AML-193 (cell line): ENCODE measurements at regions not wholly inside any gene's neighbourhood (a gene's known extent, or its start where the extent isn't known, plus 50 kb on each side); places are given as distances from the start of the nearest gene placed in this dataset.
"Not testable (repeated sequence)": the region's sequence is repeated elsewhere in the genome, so short reads cannot be mapped to it uniquely, and the experiment has no call there.

Source experiments
- DNase-seq, 2 experiments: peaks; one replicate each; lab custom pipeline; 2025; lab: John Stamatoyannopoulos, UW

DNA sequence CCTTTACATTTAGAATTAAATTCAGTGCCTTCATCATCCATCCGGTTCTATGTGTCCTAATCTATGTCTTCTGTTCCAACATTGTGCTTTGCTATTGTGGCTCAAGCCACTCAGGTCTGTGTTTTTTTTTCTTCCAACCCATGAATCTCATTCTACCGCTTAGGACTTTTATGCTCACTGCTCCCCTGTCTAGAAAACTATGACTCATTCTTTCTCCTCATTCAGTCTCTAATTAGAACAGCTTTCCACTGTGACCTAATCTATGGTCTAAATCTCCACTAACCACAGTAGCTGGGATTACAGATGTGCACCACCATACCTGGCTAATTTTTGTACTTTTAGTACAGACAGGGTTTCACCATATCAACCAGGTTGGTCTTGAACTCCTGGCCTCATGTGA, 418.7 kb downstream of the KCNJ2 start:
- DNase-seq: no peak

GRCh38 chr17:70597774-70598173, 428.4 kb downstream of the KCNJ2 start:
- no peak for DNase-seq

DNA sequence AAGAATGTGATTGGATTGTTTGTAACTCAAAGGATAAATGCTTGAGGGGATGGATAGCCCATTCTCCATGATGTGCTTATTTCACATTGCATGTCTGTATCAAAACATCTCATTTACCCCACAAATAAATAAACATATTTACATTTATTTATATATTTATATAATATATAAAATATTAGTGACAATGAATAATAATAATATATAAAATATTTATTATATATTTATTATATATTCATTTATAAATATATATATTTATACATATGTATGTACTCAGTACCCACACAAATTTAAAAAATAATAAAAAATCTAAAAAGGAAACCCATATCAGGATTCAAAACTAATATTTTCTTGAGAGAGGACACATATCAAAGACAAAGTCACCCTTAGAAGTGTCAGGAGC, 429.9 kb downstream of the KCNJ2 start:
- no peak for DNase-seq

DNA sequence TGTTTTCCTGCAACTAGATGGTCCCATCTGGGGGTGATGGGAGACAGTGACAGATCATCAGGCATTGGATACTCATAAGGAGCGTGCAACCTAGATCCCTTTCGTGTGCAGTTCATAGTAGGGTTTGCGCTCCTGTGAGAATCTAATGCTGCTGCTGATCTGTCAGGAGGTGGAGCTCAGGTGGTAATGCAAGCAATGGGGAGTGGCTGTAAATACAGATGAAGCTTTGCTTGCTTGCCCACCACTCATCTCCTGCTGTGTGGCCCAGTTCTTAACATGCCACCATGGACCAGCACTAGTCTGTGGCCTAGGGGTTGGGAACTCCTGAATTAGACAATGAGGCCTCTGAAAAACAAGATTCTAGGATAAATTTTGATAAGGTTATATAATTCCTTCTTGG, 430.6 kb downstream of the KCNJ2 start:
- DNase-seq: not testable (repeated sequence)

DNA sequence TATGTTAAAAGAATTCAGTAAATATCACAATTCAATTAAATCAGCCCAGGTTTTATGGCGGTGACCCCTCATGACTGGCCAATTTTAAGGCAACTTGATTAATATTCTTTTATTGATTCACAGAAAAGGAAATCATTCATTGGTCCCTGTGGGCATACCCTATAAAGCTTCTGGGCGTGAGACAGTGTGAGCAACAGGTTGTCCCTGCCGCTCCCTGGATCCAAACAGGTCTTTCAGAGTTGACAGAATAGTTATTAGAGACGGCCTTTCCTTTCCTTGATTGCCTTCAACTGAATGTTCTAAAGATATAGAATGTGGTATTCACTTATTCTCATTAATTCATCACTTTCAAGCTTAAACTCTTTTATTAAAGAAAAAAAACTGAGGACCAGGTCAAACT, 433.9 kb downstream of the KCNJ2 start:
- DNase-seq: no peak

GRCh38 chr17:70604854-70605253, 435.5 kb downstream of the KCNJ2 start:
- DNase-seq: no peak

GRCh38 chr17:70606086-70606485, 436.8 kb downstream of the KCNJ2 start:
- no peak for DNase-seq

- no peak for DNase-seq
Observed at GRCh38 chr17:70608193-70608592, 438.9 kb downstream of the KCNJ2 start.

GRCh38 chr17:70608957-70609356, 439.6 kb downstream of the KCNJ2 start:
- no peak for DNase-seq

DNA sequence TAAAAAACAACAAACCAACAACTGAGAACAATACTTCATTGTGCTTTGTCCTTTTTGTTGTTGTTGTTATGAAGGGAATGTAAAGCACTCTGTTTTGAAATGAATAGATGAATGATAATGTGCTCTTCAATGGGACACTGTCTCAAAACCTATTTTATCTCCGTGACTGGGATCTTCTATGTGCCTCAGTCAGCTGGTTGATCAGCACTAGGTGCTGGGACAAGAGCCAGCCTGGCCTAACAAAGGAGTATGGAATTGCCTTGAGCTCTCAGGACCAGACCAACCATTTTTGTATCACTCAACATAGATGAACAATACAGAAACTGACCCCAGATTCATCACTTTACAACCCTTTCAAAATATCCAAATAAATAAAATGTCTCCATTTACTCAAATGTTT, 440.2 kb downstream of the KCNJ2 start:
- DNase-seq: no peak

DNA sequence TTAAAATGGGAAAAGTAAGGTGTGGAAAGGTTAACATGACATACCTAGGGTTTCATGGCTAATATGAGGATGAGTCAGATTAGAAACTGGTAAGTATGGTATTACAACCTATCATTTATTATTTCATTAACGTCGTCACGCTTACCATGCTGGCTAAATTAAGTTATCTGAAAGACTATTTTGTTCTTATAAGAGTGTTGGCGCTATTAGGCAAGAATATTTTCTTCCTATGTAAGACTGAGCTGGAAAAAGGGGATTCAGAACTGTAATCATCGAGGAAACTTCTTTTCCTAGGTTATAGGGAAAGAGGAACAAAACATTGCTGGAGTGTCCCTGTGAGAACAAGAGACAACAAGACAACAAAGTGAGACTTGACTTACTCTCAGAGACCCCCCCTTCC, 440.8 kb downstream of the KCNJ2 start:
- DNase-seq: no peak

DNA sequence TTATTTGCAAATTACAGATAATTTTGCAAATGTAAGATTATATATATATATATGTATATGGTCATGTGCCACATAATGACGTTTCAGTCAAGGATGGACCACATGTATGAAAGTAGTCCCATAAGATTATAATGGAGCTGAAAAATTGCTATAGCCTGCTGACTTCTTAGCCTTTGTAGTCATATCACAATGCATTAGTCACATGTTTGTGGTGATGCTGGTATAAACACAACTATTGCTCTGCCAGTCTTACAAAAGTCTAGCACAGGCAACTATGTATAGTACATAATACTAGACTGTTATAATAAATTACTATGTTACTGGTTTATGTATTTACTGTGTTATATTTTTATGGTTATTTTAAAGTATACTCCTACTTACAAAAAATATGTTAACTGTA, 444.3 kb downstream of the KCNJ2 start:
- DNase-seq: no peak

- no peak for DNase-seq
Observed at GRCh38 chr17:70615831-70616230, 446.5 kb downstream of the KCNJ2 start.

- DNase-seq: no peak
Observed at GRCh38 chr17:70618641-70619040, 449.3 kb downstream of the KCNJ2 start.

- no peak for DNase-seq
Observed at GRCh38 chr17:70621566-70621965, 452.2 kb downstream of the KCNJ2 start.

- peak in 1 of 2 experiments; percentile 13 for DNase-seq
Observed at GRCh38 chr17:70622368-70623260, 453.3 kb downstream of the KCNJ2 start.

GRCh38 chr17:70624211-70624610, 454.9 kb downstream of the KCNJ2 start:
- peak; percentile 49 to 69 for DNase-seq

GRCh38 chr17:70629902-70630301, 460.6 kb downstream of the KCNJ2 start:
- DNase-seq: no peak

DNA sequence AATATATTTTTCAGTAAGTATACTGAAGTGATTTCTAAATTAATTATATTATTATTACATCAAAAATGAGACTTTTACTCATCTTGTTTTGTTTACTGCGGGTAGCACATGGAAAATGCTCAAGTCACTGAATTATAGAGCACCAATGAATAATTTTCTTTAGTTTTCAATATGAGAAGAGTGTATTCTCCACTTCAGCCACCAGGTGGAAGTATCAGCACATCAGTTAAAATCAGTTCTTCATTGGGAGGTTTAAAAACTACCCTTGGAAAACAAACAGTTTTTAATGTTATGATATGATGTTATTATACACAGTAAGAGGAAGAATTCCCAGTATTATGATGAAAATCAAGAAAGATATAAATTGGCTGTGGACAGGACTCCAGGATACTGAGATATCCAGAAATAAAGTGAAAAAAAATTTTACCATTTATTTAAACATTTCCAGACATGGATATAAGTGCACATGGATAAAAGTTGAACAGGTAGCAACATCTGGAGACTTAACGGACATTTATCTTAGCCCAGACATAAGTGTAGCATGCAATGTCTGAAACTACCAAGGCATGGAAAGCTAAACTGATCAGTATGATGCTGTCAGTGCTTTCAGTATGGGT, 467.3 kb downstream of the KCNJ2 start:
- peak; percentile 26 to 44 for DNase-seq

GRCh38 chr17:70642059-70642458, 472.7 kb downstream of the KCNJ2 start:
- DNase-seq: no peak

DNA sequence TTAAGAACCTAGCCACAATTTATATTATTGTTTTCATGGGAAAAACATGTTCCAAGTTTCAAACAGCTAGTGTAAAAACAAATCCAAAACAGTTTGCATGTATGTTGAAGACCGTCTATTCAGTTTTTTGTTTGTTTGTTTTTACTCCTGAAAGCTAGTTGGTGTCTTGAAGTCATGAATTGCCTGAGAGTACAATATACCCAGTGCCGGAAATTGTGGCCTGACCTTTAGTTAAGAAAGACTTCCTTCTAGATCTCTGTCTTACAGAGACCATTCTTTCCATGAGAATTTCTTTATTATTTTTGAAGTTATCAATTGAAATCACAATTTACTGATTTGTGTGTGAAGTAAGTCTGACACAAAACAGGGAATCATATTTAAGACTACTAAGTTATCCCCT, 474.8 kb downstream of the KCNJ2 start:
- no peak for DNase-seq

DNA sequence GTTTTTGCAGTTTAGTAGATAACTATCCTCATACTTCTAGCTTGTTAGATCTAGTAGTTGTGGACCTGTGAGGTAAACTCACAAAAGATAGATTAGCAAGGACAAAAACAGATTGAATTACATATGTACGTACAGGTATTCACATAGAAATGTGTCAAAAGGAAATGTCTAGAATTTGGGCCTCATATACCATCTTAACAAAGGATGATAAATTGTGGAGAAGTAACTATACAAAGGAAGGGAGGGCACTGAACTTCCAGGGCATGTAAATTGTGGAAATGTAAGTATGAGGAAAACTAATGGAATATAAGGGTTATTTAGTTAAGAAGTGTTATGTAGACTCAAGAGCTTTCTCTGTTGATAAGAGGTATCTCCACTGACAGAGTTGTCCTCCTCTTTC, 477.3 kb downstream of the KCNJ2 start:
- no peak for DNase-seq

DNA sequence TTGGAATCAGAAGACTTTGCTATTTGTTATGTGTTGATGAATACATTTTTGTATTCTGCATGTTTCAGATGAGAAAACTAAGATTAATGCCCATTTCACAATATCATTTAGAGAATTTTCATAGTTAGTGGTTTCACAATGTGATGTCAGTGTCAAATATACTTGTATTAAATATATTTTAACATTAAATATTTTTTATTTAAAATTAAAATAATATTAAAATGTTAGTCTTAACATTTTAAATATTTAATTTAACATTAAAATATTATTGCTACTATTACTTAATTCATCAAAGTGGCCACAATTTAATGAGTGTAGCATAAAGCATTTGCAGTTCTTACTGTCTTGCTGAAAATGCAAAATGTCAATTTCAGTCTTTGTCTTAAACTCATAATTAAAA, 478.8 kb downstream of the KCNJ2 start:
- no peak for DNase-seq

DNA sequence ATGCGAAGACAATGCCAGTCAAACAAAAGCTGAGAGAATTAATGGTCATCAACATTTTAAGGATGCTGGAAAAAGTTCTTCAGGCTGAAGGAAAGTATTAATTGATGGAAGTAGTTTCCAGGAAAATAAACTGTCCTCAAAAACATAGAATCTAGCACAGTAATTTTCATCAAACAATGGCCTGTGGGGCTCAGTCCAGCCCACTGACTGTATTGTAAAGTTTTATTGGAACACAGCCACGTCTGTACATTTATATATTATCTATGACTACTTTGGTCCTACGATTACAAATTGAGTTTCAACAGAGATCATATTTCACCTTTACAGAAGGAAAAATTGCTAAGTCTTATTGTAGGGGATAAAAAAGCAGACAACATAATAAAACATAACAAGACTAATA, 484.5 kb downstream of the KCNJ2 start:
- DNase-seq: no peak
